ENCODE measurements at regions not wholly inside any gene's neighbourhood (a gene's known extent, or its start where the extent isn't known, plus 50 kb on each side); places are given as distances from the start of the nearest gene placed in this dataset.

DNA sequence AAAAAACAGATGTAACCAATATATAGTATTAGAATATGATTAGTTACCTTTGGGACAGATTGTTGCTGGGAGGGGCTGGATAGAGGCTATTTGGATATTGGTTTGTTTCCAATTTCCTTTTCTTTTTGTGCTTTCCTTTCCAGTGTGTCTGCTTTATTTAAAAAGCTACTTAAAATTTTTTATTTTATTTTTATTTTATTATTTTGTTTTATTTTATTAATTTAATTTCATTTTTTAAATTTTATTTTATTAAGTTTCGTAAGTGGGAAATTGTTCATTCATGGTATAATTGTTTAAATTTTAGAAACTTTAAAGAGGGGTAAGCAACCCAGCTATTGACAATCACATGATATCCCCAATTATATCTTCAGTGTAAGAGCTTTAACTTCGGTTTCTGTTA lies 2077.0 kb upstream of the PCDH20 start:
- TF ChIP-seq CTCF (IDR thresholded peaks at IDR 0.05 in 2 of 3, conservative IDR thresholded peaks at IDR 0.05 in 1 of 3; ENCODE audit: borderline replicate concordance in 1 of 3, insufficient read depth in 1 of 3, low read depth in 2 of 3, low read length in 2 of 3) (no peak), POLR2A (IDR thresholded peaks at IDR 0.05; ENCODE audit: borderline replicate concordance, extremely low read depth, insufficient read depth, insufficient read length) (no peak), POLR2AphosphoS5 (IDR thresholded peaks at IDR 0.05; ENCODE audit: low read depth, low read length) (no peak), CBX3 (IDR thresholded peaks at IDR 0.05; ENCODE audit: low read depth) (no peak), EGR1 (IDR thresholded peaks at IDR 0.05; ENCODE audit: low read depth) (no peak), EZH2phosphoT487 (IDR thresholded peaks at IDR 0.05; ENCODE audit: borderline replicate concordance) (no peak), ZNF274 (IDR thresholded peaks at IDR 0.05; ENCODE audit: low read depth, low read length) (no peak), SP1 (IDR thresholded peaks at IDR 0.05; ENCODE audit: low read depth) (no peak), JUND (IDR thresholded peaks at IDR 0.05) (no peak), SIN3A (IDR thresholded peaks at IDR 0.05; ENCODE audit: low read depth) (no peak)
- TF ChIP-seq, protein P1, sequence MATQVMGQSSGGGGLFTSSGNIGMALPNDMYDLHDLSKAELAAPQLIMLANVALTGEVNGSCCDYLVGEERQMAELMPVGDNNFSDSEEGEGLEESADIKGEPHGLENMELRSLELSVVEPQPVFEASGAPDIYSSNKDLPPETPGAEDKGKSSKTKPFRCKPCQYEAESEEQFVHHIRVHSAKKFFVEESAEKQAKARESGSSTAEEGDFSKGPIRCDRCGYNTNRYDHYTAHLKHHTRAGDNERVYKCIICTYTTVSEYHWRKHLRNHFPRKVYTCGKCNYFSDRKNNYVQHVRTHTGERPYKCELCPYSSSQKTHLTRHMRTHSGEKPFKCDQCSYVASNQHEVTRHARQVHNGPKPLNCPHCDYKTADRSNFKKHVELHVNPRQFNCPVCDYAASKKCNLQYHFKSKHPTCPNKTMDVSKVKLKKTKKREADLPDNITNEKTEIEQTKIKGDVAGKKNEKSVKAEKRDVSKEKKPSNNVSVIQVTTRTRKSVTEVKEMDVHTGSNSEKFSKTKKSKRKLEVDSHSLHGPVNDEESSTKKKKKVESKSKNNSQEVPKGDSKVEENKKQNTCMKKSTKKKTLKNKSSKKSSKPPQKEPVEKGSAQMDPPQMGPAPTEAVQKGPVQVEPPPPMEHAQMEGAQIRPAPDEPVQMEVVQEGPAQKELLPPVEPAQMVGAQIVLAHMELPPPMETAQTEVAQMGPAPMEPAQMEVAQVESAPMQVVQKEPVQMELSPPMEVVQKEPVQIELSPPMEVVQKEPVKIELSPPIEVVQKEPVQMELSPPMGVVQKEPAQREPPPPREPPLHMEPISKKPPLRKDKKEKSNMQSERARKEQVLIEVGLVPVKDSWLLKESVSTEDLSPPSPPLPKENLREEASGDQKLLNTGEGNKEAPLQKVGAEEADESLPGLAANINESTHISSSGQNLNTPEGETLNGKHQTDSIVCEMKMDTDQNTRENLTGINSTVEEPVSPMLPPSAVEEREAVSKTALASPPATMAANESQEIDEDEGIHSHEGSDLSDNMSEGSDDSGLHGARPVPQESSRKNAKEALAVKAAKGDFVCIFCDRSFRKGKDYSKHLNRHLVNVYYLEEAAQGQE (IDR thresholded peaks at IDR 0.05; ENCODE audit: low read depth), result no peak
- TF ChIP-seq, protein P2, sequence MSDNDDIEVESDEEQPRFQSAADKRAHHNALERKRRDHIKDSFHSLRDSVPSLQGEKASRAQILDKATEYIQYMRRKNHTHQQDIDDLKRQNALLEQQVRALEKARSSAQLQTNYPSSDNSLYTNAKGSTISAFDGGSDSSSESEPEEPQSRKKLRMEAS (IDR thresholded peaks at IDR 0.05), result no peak

Measured in HCT116 (cell line).